ENCODE measurements at regions not wholly inside any gene's neighbourhood (a gene's known extent, or its start where the extent isn't known, plus 50 kb on each side); places are given as distances from the start of the nearest gene placed in this dataset.
"Not testable (repeated sequence)": the region's sequence is repeated elsewhere in the genome, so short reads cannot be mapped to it uniquely, and the experiment has no call there.

- DNase-seq: no peak
These were observed 679.1 kb upstream of the COBL start for GRCh38 chr7:51995596-51996179.

GRCh38 chr7:51982653-51983052 lies 666.0 kb upstream of the COBL start:
- DNase-seq: no peak

- no peak for DNase-seq
These were observed 664.2 kb upstream of the COBL start for GRCh38 chr7:51980812-51981211.

GRCh38 chr7:51980313-51980712 lies 663.7 kb upstream of the COBL start:
- no peak for DNase-seq

- DNase-seq: no peak
These were observed 661.3 kb upstream of the COBL start for GRCh38 chr7:51977913-51978312.

GRCh38 chr7:51973939-51974338 lies 657.3 kb upstream of the COBL start:
- no peak for DNase-seq

GRCh38 chr7:51973071-51973470 lies 656.5 kb upstream of the COBL start:
- DNase-seq: no peak

- no peak for DNase-seq
These were observed 654.5 kb upstream of the COBL start for GRCh38 chr7:51970961-51971665.

GRCh38 chr7:51968461-51968860 lies 651.9 kb upstream of the COBL start:
- DNase-seq: no peak

- no peak for DNase-seq
These were observed 648.8 kb upstream of the COBL start for GRCh38 chr7:51965454-51965853.

- DNase-seq: no peak
These were observed 645.2 kb upstream of the COBL start for GRCh38 chr7:51961804-51962203.

GRCh38 chr7:51950813-51951212 lies 634.2 kb upstream of the COBL start:
- DNase-seq: no peak

- DNase-seq: no peak
These were observed 633.4 kb upstream of the COBL start for GRCh38 chr7:51949726-51950644.

- DNase-seq: no peak
These were observed 614.2 kb upstream of the COBL start for GRCh38 chr7:51930834-51931233.

- no peak for DNase-seq
These were observed 613.2 kb upstream of the COBL start for GRCh38 chr7:51929818-51930217.

- DNase-seq: no peak
These were observed 611.1 kb upstream of the COBL start for GRCh38 chr7:51927738-51928137.

- no peak for DNase-seq
These were observed 602.0 kb upstream of the COBL start for GRCh38 chr7:51918581-51918980.

- no peak for DNase-seq
These were observed 584.9 kb upstream of the COBL start for GRCh38 chr7:51901489-51901840.

GRCh38 chr7:51900755-51901488 lies 584.3 kb upstream of the COBL start:
- DNase-seq: not testable (repeated sequence)

GRCh38 chr7:51899611-51900010 lies 583.0 kb upstream of the COBL start:
- no peak for DNase-seq

GRCh38 chr7:51882412-51882811 lies 565.8 kb upstream of the COBL start:
- DNase-seq: no peak

- no peak for DNase-seq
These were observed 564.7 kb upstream of the COBL start for GRCh38 chr7:51881309-51881708.

- DNase-seq: no peak
These were observed 562.3 kb upstream of the COBL start for GRCh38 chr7:51878865-51879264.

Measured in activated CD4-positive, alpha-beta T cell treated with anti-CD3 and anti-CD28 coated beads, Interleukin-2, amount 50 U/mL, for 16 hours (primary cell).